B cell (primary cell): ENCODE measurements at regions not wholly inside any gene's neighbourhood (a gene's known extent, or its start where the extent isn't known, plus 50 kb on each side); places are given as distances from the start of the nearest gene placed in this dataset.

Experiments
- ATAC-seq: fragments of 200-7000 bp; cut with Tn5 transposase; one replicate; pipeline ENCODE4 v1.10.0; 2021; ENCODE audit warnings: low read depth, mild to moderate bottlenecking, moderate number of reproducible peaks, moderate library complexity
- CTCF ChIA-PET: fragments of 350-600 bp; sonication (Branson Sonifier 250); formaldehyde crosslinking; loops from one replicate; lab custom pipeline; 2021; ENCODE audit warnings: antibody characterized with exemption, inconsistent platforms; lab: Charles Lee
- POLR2A ChIA-PET: fragments of 350-600 bp; sonication (Branson Sonifier 250); formaldehyde crosslinking; loops from one replicate; lab custom pipeline; 2021; ENCODE audit warnings: antibody characterized with exemption; lab: Charles Lee
- DNase-seq: peaks from one replicate; pipeline ENCODE4 v3.0.0; 2013
- H2AFZ ChIP-seq: 2 replicates; pipeline ENCODE4 v1.6.1; 2012; ENCODE audit warnings: mild to moderate bottlenecking, low read depth, low read length; ENCODE audit not compliant: insufficient read depth, poor library complexity, severe bottlenecking
- H3K27ac ChIP-seq, 2 donors: 1 replicate in 1 of 2; 2 replicates in 1 of 2; pipeline ENCODE4 v1.5.1; 2012 to 2013; ENCODE audit warnings: low read length in 2 of 2, mild to moderate bottlenecking in 2 of 2, moderate library complexity in 1 of 2
- H3K27me3 ChIP-seq, 4 experiments: fragments of 200-600 bp in 1 of 4; sonication (generic) in 1 of 4; replicated peaks in 1 of 4; 1 replicate in 2 of 4; 2 replicates in 2 of 4; pipeline versions ENCODE4 v1.6.1 to v1.7.0; 2013 to 2016; ENCODE audit warnings: low read length in 3 of 4, mild to moderate bottlenecking in 2 of 4, mixed read lengths in 1 of 4, moderate library complexity in 1 of 4; ENCODE audit not compliant: insufficient read depth in 4 of 4, control insufficient read depth in 3 of 4; ENCODE audit errors: control extremely low read depth in 1 of 4
- H3K36me3 ChIP-seq, 2 experiments: replicated peaks in 1 of 2; 1 replicate in 1 of 2; 2 replicates in 1 of 2; pipeline versions ENCODE4 v1.6.1 to v1.7.1; 2013; ENCODE audit warnings: low read length in 1 of 2; ENCODE audit not compliant: insufficient read depth in 2 of 2, control insufficient read depth in 1 of 2; ENCODE audit errors: control extremely low read depth in 1 of 2, extremely low read depth in 1 of 2
- H3K4me1 ChIP-seq, 2 donors: fragments of 200-600 bp in 1 of 2; sonication (generic) in 1 of 2; 1 replicate in 1 of 2; 2 replicates in 1 of 2; pipeline versions ENCODE4 v1.5.1 to v1.6.1; 2013 to 2017; ENCODE audit warnings: low read length in 2 of 2; ENCODE audit not compliant: control insufficient read depth in 2 of 2, insufficient read depth in 2 of 2
- H3K4me2 ChIP-seq: replicated peaks from 2 replicates; pipeline ENCODE3; 2012; ENCODE audit warnings: mild to moderate bottlenecking, low read depth, low read length; ENCODE audit not compliant: poor library complexity, severe bottlenecking
- H3K4me3 ChIP-seq, 5 experiments: fragments of 200-600 bp in 1 of 5; sonication (generic) in 1 of 5; 1 replicate in 3 of 5; 2 replicates in 2 of 5; pipeline versions ENCODE4 v1.5.1 to v1.7.0; 2011 to 2016; ENCODE audit warnings: low read length in 4 of 5, mild to moderate bottlenecking in 4 of 5, low read depth in 2 of 5, control low read depth in 1 of 5, moderate library complexity in 1 of 5; ENCODE audit not compliant: insufficient read depth in 1 of 5; ENCODE audit errors: control extremely low read depth in 1 of 5, extremely low read depth in 1 of 5
- H3K79me2 ChIP-seq: fragments of 200-600 bp; sonication (generic); one replicate; pipeline ENCODE4 v1.6.0; 2016; ENCODE audit warnings: low read length; ENCODE audit not compliant: control insufficient read depth, insufficient read depth
- H3K9ac ChIP-seq: fragments of 200-600 bp; sonication (generic); 2 replicates; pipeline ENCODE4 v1.6.1; 2017; ENCODE audit warnings: mild to moderate bottlenecking, low read length, moderate library complexity
- H3K9me3 ChIP-seq, 3 donors: one replicate each; pipeline versions ENCODE4 v1.6.1 to v1.7.1; 2013; ENCODE audit warnings: low read length in 2 of 3; ENCODE audit not compliant: control insufficient read depth in 2 of 3, insufficient read depth in 1 of 3; ENCODE audit errors: control extremely low read depth in 1 of 3
- H4K20me1 ChIP-seq: 2 replicates; pipeline ENCODE4 v1.6.0; 2012; ENCODE audit warnings: mild to moderate bottlenecking, low read length; ENCODE audit not compliant: insufficient read depth, control insufficient read depth, poor library complexity, severe bottlenecking
- H3K27ac Mint-ChIP-seq: one replicate; pipeline ENCODE4 v1.8.0; 2021; ENCODE audit warnings: mixed read lengths
- H3K27me3 Mint-ChIP-seq: one replicate; pipeline ENCODE4 v1.8.0; 2021; ENCODE audit warnings: mixed read lengths
- H3K4me1 Mint-ChIP-seq: one replicate; pipeline ENCODE4 v1.8.0; 2021; ENCODE audit warnings: mixed read lengths
- H3K4me3 Mint-ChIP-seq: one replicate; pipeline ENCODE4 v1.8.0; 2021; ENCODE audit warnings: mixed read lengths
- H3K9me3 Mint-ChIP-seq: one replicate; pipeline ENCODE4 v1.8.0; 2022; ENCODE audit warnings: mixed read lengths; ENCODE audit not compliant: insufficient read depth
- CTCF ChIP-seq: fragments of 200-600 bp; IDR thresholded peaks from one replicate; pipeline ENCODE4 v1.8.0; 2022; ENCODE audit warnings: antibody characterized with exemption, mild to moderate bottlenecking
- EZH2 ChIP-seq: IDR thresholded peaks from 2 replicates; pipeline ENCODE4 v1.6.1; 2012; ENCODE audit warnings: borderline replicate concordance, low read depth, mild to moderate bottlenecking, moderate library complexity, low read length; ENCODE audit not compliant: insufficient read depth, poor library complexity, severe bottlenecking
- WGBS: methylation state at CpG from one replicate; pipeline ENCODE4 v1.1.5; 2013; ENCODE audit warnings: missing lambda C conversion rate; ENCODE audit not compliant: insufficient coverage; 5-methylcytosine and 5-hydroxymethylcytosine counted together
- intact Hi-C: fragments of 100-400 bp; cut with micrococcal nuclease; formaldehyde crosslinking; loops from one replicate; pipeline ENCODE4 v1.10.0; 2022

GRCh38 chr1:163664671-163665335 is 343.0 kb downstream of the NUF2 start:
- no peaks in the 10 kb centered on the region for H3K4me1 ChIP-seq
- Mint-ChIP-seq H3K4me1 (no peaks in the 10 kb centered on the region), H3K27me3 (no peaks in the 10 kb centered on the region), H3K9me3 (no peaks in the 10 kb centered on the region), H3K27ac (no peak overlapping the region), H3K4me3 (no peak overlapping the region)
- no peak overlapping the region for H2AFZ ChIP-seq
- H3K4me2 ChIP-seq, result no peak overlapping the region
- H3K4me3 ChIP-seq, result no peak overlapping the region
- intact Hi-C loops, result no loop called here
- ATAC-seq, result no peak
- H3K9me3 ChIP-seq, result no peaks in the 10 kb centered on the region
- TF ChIP-seq EZH2 (no peak), CTCF (no peak)
- no peaks in the 10 kb centered on the region for H4K20me1 ChIP-seq
- H3K27ac ChIP-seq, result no peak overlapping the region
- ChIA-PET CTCF (no interaction called here), POLR2A (no interaction called here)
- DNase-seq, result no peak
- no peaks in the 10 kb centered on the region for H3K79me2 ChIP-seq
- no peaks in the 10 kb centered on the region for H3K36me3 ChIP-seq
- WGBS, result 87% methylated on average over 4 of the region's 6 CpGs
- H3K9ac ChIP-seq, result no peak overlapping the region
- H3K27me3 ChIP-seq, result no peaks in the 10 kb centered on the region

GRCh38 chr1:163668472-163668871 is 346.7 kb downstream of the NUF2 start:
- Histone ChIP-seq H4K20me1 (no peaks in the 10 kb centered on the region), H3K36me3 (no peaks in the 10 kb centered on the region), H3K4me3 (no peak overlapping the region), H3K4me2 (no peak overlapping the region), H3K27ac (no peak overlapping the region), H3K4me1 (no peaks in the 10 kb centered on the region), H3K9me3 (no peaks in the 10 kb centered on the region), H3K9ac (no peak overlapping the region), H2AFZ (no peak overlapping the region), H3K27me3 (no peaks in the 10 kb centered on the region), H3K79me2 (no peaks in the 10 kb centered on the region)
- ATAC-seq, result no peak
- no CpG with 5 or more reads among the region's 2 CpGs for WGBS
- Mint-ChIP-seq H3K27ac (no peak overlapping the region), H3K4me1 (no peaks in the 10 kb centered on the region), H3K9me3 (peaks cover 2% of the 10 kb centered on the region), H3K4me3 (no peak overlapping the region), H3K27me3 (no peaks in the 10 kb centered on the region)
- intact Hi-C loops, result no loop called here
- TF ChIP-seq CTCF (no peak), EZH2 (no peak)
- ChIA-PET CTCF (no interaction called here), POLR2A (no interaction called here)
- no peak for DNase-seq
